GM12878 (cell line): ENCODE measurements at regions not wholly inside any gene's neighbourhood (a gene's known extent, or its start where the extent isn't known, plus 50 kb on each side); places are given as distances from the start of the nearest gene placed in this dataset.

Source experiments
- ATAC-seq: fragments of 200-7000 bp; cut with Tn5 transposase; 3 replicates; pipeline ENCODE4 v1.9.1; 2020; ENCODE audit warnings: mild to moderate bottlenecking, moderate library complexity
- BruUV-seq: library from RNA; stranded (reverse); fragments of 400-500 nt; replicated peaks from 2 replicates; lab custom pipeline; 2021; lab: Mats Ljungman, UMichigan
- CTCF ChIA-PET: fragments of 300-600 bp; sonication (Branson Sonifier 250); formaldehyde crosslinking; extraction: SDS; loops from one replicate; lab custom pipeline; 2021; ENCODE audit warnings: inconsistent platforms; lab: Yijun Ruan, JAX
- POLR2A ChIA-PET: fragments of 350-600 bp; formaldehyde crosslinking; extraction: SDS; loops from one replicate; lab custom pipeline; 2021; ENCODE audit warnings: inconsistent platforms; lab: Charles Lee
- RAD21 ChIA-PET: fragments of 300-600 bp; sonication (Branson Sonifier 250); formaldehyde crosslinking; loops from one replicate; lab custom pipeline; 2023; ENCODE audit warnings: antibody characterized with exemption; ENCODE audit not compliant: unreplicated experiment; lab: Charles Lee
- SMC1A ChIA-PET: fragments of 300-600 bp; sonication (Branson Sonifier 250); formaldehyde crosslinking; loops from one replicate; lab custom pipeline; 2023; ENCODE audit not compliant: unreplicated experiment, uncharacterized antibody; lab: Charles Lee
- DNase-seq: peaks from one replicate; pipeline ENCODE4 v3.0.0-alpha.2; 2011; ENCODE audit warnings: low read depth, low spot score
- FAIRE-seq: peaks from 3 replicates; lab custom pipeline; 2011; peaks lifted over from hg19 to GRCh38; lab: Jason Lieb, UNC
- H2AFZ ChIP-seq: 2 replicates; pipeline ENCODE4 v1.6.0; 2011; ENCODE audit warnings: low read depth, low read length, control low read depth; ENCODE audit not compliant: control insufficient read depth
- H3K27ac ChIP-seq: 2 replicates; pipeline ENCODE4 v1.5.1; 2011; ENCODE audit warnings: control low read depth; ENCODE audit not compliant: control insufficient read depth, insufficient read depth
- H3K27me3 ChIP-seq, 2 experiments: replicated peaks in 1 of 2; 2 replicates each; pipeline versions ENCODE4 v1.6.0 to v1.6.1; 2011; ENCODE audit warnings: low read length in 1 of 2; ENCODE audit not compliant: control insufficient read depth in 2 of 2, insufficient read depth in 2 of 2
- H3K36me3 ChIP-seq, 2 experiments: 2 replicates each; pipeline ENCODE4 v1.5.1; 2011; ENCODE audit warnings: low read length in 1 of 2; ENCODE audit not compliant: control insufficient read depth in 2 of 2, insufficient read depth in 2 of 2
- H3K4me1 ChIP-seq: 2 replicates; pipeline ENCODE4 v1.6.1; 2011; ENCODE audit warnings: mild to moderate bottlenecking, low read length, moderate library complexity, mixed read lengths; ENCODE audit not compliant: control insufficient read depth, insufficient read depth
- H3K4me2 ChIP-seq: 2 replicates; pipeline ENCODE4 v1.6.0; 2011; ENCODE audit warnings: control low read depth; ENCODE audit not compliant: control insufficient read depth, insufficient read depth
- H3K4me3 ChIP-seq: fragments of 200-600 bp; sonication (generic); 2 replicates; pipeline ENCODE4 v1.5.1; 2016
- H3K79me2 ChIP-seq: 2 replicates; pipeline ENCODE4 v1.6.0; 2011; ENCODE audit warnings: low read length; ENCODE audit not compliant: control insufficient read depth, insufficient read depth
- H3K9ac ChIP-seq: 2 replicates; pipeline ENCODE4 v1.8.0; 2011; ENCODE audit warnings: low read length, control low read depth, mixed read lengths; ENCODE audit not compliant: control insufficient read depth, insufficient read depth
- H3K9me3 ChIP-seq: replicated peaks from 3 replicates; pipeline ENCODE4 v1.5.1; 2011; ENCODE audit warnings: mild to moderate bottlenecking, low read length; ENCODE audit not compliant: control insufficient read depth, insufficient read depth
- H4K20me1 ChIP-seq: 2 replicates; pipeline ENCODE4 v1.6.0; 2011; ENCODE audit not compliant: control insufficient read depth, insufficient read depth
- CEBPB ChIP-seq, 2 experiments: fragments of 150-350 bp in 1 of 2; IDR thresholded peaks; 2 replicates each; pipeline ENCODE4 v1.6.1; 2012 to 2014; ENCODE audit warnings: low read depth in 2 of 2, low read length in 2 of 2, borderline replicate concordance in 1 of 2, inconsistent platforms in 1 of 2
- ELK1 ChIP-seq: IDR thresholded peaks from 2 replicates; pipeline ENCODE4 v1.6.1; 2012; ENCODE audit warnings: low read depth, low read length, improper control_type of control experiment
- FOS ChIP-seq: IDR thresholded peaks from 3 replicates; pipeline ENCODE4 v1.6.1; 2011; ENCODE audit warnings: borderline replicate concordance; ENCODE audit not compliant: insufficient read length; ENCODE audit errors: extremely low read depth
- MYB ChIP-seq: fragments of 150-350 bp; IDR thresholded peaks from 2 replicates; pipeline ENCODE4 v1.6.1; 2014; ENCODE audit warnings: mild to moderate bottlenecking, low read depth, low read length, borderline replicate concordance
- NFIC ChIP-seq: IDR thresholded peaks from 2 replicates; pipeline ENCODE4 v1.6.1; 2012; ENCODE audit warnings: low read depth, mild to moderate bottlenecking, inconsistent platforms, low read length, moderate library complexity
- POLR2AphosphoS5 ChIP-seq: IDR thresholded peaks from 2 replicates; pipeline ENCODE4 v1.6.1; 2011; ENCODE audit warnings: mild to moderate bottlenecking, low read length, inconsistent platforms
- POU2F2 ChIP-seq: IDR thresholded peaks from 3 replicates; pipeline ENCODE4 v1.6.1; 2011; ENCODE audit warnings: low read depth, mild to moderate bottlenecking, low read length, borderline replicate concordance
- SRF ChIP-seq, 2 experiments: IDR thresholded peaks; 2 replicates each; pipeline ENCODE4 v1.6.1; 2011; ENCODE audit warnings: low read depth in 2 of 2, low read length in 2 of 2, mild to moderate bottlenecking in 1 of 2, moderate library complexity in 1 of 2
- TARDBP ChIP-seq: IDR thresholded peaks from 2 replicates; pipeline ENCODE4 v1.6.1; 2016; ENCODE audit warnings: borderline replicate concordance
- TBL1XR1 ChIP-seq: IDR thresholded peaks from 2 replicates; pipeline ENCODE4 v1.6.1; 2012; ENCODE audit warnings: low read depth, low read length, improper control_type of control experiment
- TCF12 ChIP-seq: IDR thresholded peaks from 2 replicates; pipeline ENCODE4 v1.6.1; 2011; ENCODE audit warnings: low read depth, mild to moderate bottlenecking, low read length
- ZNF622 ChIP-seq: fragments of 450-650 bp; IDR thresholded peaks from 2 replicates; pipeline ENCODE4 v1.6.1; 2017; ENCODE audit warnings: mild to moderate bottlenecking, inconsistent platforms
- WGBS: methylation state at CpG from one replicate; pipeline ENCODE4 v1.1.6; 2016; ENCODE audit warnings: low lambda C conversion rate; ENCODE audit not compliant: insufficient replicate concordance, insufficient coverage; ENCODE audit errors: missing lambda C conversion rate; 5-methylcytosine and 5-hydroxymethylcytosine counted together
- in situ Hi-C: fragments of 300-500 bp; cut with MboI; formaldehyde crosslinking; loops from 9 replicates; pipeline ENCODE4 v1.14.3; 2018; ENCODE audit warnings: mixed read lengths
- intact Hi-C: fragments of 100-400 bp; cut with micrococcal nuclease; formaldehyde crosslinking; loops from one replicate; pipeline ENCODE4 v1.14.2; 2022; ENCODE audit not compliant: unreplicated experiment

GRCh38 chr18:76668119-76668518, 154.2 kb upstream of the ZNF236 start:
- DNase-seq (no peak), ATAC-seq (no peak), FAIRE-seq (no peak)
- POLR2A ChIA-PET = no interaction called here
- TF ChIP-seq CEBPB (IDR thresholded peaks at IDR 0.05; ENCODE audit: borderline replicate concordance in 1 of 2, low read depth in 2 of 2, low read length in 2 of 2) (no peak), POLR2AphosphoS5 (no peak), TARDBP (no peak), TBL1XR1 (no peak), ZNF622 (no peak)
- in situ Hi-C loops (no loop called here), intact Hi-C loops (no loop called here)
- H4K20me1 ChIP-seq = no peaks in the 10 kb centered on the region
- no peak overlapping the region for H3K9ac ChIP-seq
- no peak overlapping the region for H3K4me2 ChIP-seq
- SMC1A ChIA-PET = no interaction called here
- CTCF ChIA-PET = no interaction called here
- H3K36me3 ChIP-seq = no peaks in the 10 kb centered on the region
- no peak overlapping the region for H2AFZ ChIP-seq
- H3K4me1 ChIP-seq = no peaks in the 10 kb centered on the region
- WGBS = 45% methylated on average over 8 of the region's 8 CpGs
- BruUV-seq = no TSS peak
- H3K27ac ChIP-seq = no peak overlapping the region
- no peaks in the 10 kb centered on the region for H3K79me2 ChIP-seq
- no peak overlapping the region for H3K4me3 ChIP-seq
- no peaks in the 10 kb centered on the region for H3K9me3 ChIP-seq
- RAD21 ChIA-PET = no interaction called here
- no peaks in the 10 kb centered on the region for H3K27me3 ChIP-seq

- intact Hi-C loops (no loop called here), in situ Hi-C loops (no loop called here)
- POLR2A ChIA-PET = no interaction called here
- TF ChIP-seq MYB (no peak), NFIC (no peak), TCF12 (no peak), POU2F2 (no peak), SRF (IDR thresholded peaks at IDR 0.05; ENCODE audit: low read depth in 2 of 2, low read length in 2 of 2) (no peak), ELK1 (no peak), FOS (no peak)
- DNase-seq = no peak
- no peaks in the 10 kb centered on the region for H3K79me2 ChIP-seq
- RAD21 ChIA-PET = no interaction called here
- no peaks in the 10 kb centered on the region for H3K27me3 ChIP-seq
- no peak overlapping the region for H3K27ac ChIP-seq
- ATAC-seq = no peak
- no TSS peak for BruUV-seq
- no peak overlapping the region for H3K4me3 ChIP-seq
- CTCF ChIA-PET = interaction anchor here (0.6 to 1.6 kb wide), 2 partner anchors 9 to 1231 kb away, joined by 3 to 5 read pairs; no protein-coding TSS in a partner anchor
- SMC1A ChIA-PET = no interaction called here
- no peaks in the 10 kb centered on the region for H3K9me3 ChIP-seq
- H3K4me2 ChIP-seq = no peak overlapping the region
- no peak overlapping the region for H2AFZ ChIP-seq
- no peaks in the 10 kb centered on the region for H3K4me1 ChIP-seq
- no peak for FAIRE-seq
- H3K9ac ChIP-seq = no peak overlapping the region
- WGBS = 48% methylated on average over 12 of the region's 12 CpGs
- no peaks in the 10 kb centered on the region for H3K36me3 ChIP-seq
- no peaks in the 10 kb centered on the region for H4K20me1 ChIP-seq
These were observed 154.8 kb upstream of the ZNF236 start for GRCh38 chr18:76667603-76668002.
